Fibroblast of mammary gland (primary cell): ENCODE measurements at regions not wholly inside any gene's neighbourhood (a gene's known extent, or its start where the extent isn't known, plus 50 kb on each side); places are given as distances from the start of the nearest gene placed in this dataset.

ENCODE experiments used
- DNase-seq: peaks from one replicate; pipeline ENCODE4 v3.0.0-alpha.2; 2010; ENCODE audit warnings: low read depth
- H3K4me3 ChIP-seq: 2 replicates; pipeline ENCODE4 v1.5.1; 2011; ENCODE audit warnings: low read depth, mild to moderate bottlenecking, low read length, moderate library complexity; ENCODE audit not compliant: control insufficient read depth
- TF ChIP-seq, protein P1 (sequence below): conservative IDR thresholded peaks from 2 replicates; pipeline ENCODE4 v1.5.1; 2011; ENCODE audit warnings: low read depth, low read length, inconsistent platforms; ENCODE audit not compliant: control insufficient read depth, insufficient read depth

GRCh38 chr5:116830079-116830478, 255.5 kb upstream of the SEMA6A start:
- no peak overlapping the region for H3K4me3 ChIP-seq
- TF ChIP-seq, protein P1, sequence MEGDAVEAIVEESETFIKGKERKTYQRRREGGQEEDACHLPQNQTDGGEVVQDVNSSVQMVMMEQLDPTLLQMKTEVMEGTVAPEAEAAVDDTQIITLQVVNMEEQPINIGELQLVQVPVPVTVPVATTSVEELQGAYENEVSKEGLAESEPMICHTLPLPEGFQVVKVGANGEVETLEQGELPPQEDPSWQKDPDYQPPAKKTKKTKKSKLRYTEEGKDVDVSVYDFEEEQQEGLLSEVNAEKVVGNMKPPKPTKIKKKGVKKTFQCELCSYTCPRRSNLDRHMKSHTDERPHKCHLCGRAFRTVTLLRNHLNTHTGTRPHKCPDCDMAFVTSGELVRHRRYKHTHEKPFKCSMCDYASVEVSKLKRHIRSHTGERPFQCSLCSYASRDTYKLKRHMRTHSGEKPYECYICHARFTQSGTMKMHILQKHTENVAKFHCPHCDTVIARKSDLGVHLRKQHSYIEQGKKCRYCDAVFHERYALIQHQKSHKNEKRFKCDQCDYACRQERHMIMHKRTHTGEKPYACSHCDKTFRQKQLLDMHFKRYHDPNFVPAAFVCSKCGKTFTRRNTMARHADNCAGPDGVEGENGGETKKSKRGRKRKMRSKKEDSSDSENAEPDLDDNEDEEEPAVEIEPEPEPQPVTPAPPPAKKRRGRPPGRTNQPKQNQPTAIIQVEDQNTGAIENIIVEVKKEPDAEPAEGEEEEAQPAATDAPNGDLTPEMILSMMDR: no peak
- DNase-seq: no peak

DNA sequence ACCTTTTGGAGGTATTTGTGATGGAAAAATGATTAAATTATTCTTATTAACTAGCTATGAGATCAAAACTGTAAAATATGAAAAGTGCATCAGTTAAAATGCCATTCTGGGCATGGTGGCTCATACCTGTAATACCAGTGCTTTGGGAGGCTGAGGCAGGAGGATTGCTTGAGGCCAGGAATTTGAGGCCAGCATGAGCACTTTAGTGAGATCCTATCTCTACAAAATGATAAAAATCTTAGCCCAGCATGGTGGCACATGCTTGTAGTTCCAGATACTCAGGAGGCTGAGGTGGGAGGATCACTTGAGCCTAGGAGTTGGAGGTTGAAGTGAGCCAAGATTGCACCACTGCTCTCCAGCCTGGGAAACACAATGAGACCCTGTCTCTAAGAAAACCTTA, 252.5 kb upstream of the SEMA6A start:
- TF ChIP-seq, protein P1: no peak
- no peak for DNase-seq

DNA sequence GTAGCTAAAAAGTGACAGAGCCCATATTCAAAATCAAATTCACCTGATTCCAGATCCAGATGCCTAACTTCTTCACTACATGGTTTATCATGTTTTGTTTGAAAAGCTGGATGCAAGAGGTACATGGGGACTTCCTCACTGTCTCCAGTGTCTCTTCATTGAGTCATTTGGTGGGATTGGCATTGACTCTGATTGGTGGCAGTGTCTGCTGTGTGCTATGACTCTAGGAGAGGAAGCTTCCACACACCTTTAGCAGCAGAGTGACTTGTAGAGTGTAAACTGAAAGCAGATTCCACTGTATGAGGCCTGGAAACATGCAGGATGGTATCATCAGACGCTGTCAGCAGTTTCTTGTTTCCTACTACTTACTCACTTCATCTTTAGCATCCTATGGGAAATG, 250.9 kb upstream of the SEMA6A start:
- DNase-seq: no peak
- TF ChIP-seq, protein P1: no peak

More for the DNA sequence above, 252.5 kb upstream of the SEMA6A start:
- H3K4me3 ChIP-seq: no peak overlapping the region

DNA sequence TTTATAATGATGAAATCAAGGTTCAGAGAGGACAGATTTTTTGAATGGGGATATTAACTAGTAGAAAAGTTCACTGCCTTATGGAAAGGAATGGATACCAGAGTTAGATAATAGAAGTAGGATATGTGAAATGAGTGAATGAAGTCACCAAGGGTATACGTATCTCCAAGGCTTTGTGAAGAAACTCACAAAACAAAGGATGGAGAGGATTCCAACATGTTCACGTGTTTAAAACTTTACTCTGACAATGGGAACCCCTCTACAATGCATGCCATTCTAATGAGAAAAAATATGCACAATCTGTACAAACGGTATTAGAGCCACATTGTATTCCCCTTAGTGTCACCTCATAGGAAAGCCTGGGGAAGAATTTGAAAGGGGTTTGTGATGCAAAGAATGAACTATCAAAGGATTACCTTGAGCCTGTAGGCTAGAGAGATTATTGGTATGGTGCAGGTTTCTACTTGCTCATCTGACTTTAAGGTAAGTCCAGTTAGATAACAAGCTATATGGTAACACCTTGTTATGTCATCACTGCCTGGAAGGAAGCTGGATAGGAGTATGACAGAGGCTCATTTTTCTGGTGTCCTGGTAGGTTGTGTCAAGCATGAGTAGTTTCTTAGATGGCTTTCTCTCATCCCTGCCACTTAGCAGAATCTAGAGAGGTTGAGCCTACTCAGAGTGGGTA, 250.3 kb upstream of the SEMA6A start:
- no peak overlapping the region for H3K4me3 ChIP-seq
- TF ChIP-seq, protein P1: no peak
- DNase-seq: no peak

More for the DNA sequence above, 250.9 kb upstream of the SEMA6A start:
- no peak overlapping the region for H3K4me3 ChIP-seq

DNA sequence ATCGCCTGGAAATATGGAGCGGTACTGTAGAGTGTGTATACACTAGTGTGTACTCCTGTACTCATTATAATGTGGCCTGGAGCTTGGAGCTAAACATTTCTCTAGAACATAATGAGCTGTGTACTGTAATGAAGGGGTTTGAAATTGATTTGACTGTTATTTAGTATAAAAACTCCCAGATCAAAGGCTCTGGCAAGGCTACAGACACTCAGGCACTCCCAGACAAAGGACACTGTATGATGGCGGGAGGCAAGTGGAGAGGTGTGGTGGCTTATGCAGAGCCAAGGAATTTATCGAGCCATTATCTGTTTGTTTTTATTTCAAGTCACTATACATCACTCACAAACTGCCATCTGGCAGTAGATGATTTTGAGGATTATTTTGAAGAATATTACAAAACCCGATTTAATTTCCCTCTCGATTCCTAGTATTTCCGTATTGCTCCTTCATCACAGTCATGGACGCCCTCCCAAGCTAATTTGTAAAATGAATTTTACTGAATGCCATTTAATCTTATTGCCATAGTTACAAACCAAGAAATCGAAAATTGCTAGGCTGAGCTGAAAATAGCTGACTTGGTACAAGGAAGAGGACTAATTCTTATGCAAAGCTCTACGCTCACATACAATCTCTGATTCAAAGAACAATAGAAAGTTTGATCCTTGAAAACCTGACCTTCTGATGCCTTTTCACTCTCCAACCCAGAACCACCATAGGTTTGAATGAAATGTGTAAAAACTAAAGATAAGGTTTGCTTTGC, 240.2 kb upstream of the SEMA6A start:
- TF ChIP-seq, protein P1: no peak
- no peak for DNase-seq

DNA sequence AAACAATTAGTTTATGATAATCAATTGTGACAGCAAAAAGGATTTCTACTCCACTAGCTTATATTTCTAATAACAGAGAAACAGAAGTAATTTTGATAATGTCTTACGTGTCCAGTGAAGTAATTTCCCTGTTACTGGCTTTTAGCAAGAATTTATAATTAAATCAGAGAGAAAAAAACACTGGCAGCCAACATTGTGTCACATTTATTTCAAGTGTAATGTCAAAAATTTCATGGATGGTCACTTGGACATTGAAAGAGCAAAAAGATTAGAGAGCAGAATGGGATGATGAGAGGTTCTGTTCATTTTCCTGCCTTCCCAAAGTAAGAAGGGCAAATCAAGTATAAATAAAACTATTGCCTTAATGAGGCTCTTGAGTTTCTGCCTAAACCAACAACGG, 239.3 kb upstream of the SEMA6A start:
- no peak for DNase-seq
- TF ChIP-seq, protein P1: no peak
- H3K4me3 ChIP-seq: no peak overlapping the region

More for the DNA sequence above, 240.2 kb upstream of the SEMA6A start:
- H3K4me3 ChIP-seq: no peak overlapping the region
